Gastroesophageal sphincter (tissue), 3 donors: ENCODE measurements at regions not wholly inside any gene's neighbourhood (a gene's known extent, or its start where the extent isn't known, plus 50 kb on each side); places are given as distances from the start of the nearest gene placed in this dataset.

Source experiments
- POLR2A ChIP-seq, 2 donors: fragments of 450-650 bp; IDR thresholded peaks; one replicate each; pipeline ENCODE4 v1.6.1; 2017; ENCODE audit warnings: antibody characterized with exemption in 2 of 2, mild to moderate bottlenecking in 2 of 2, moderate library complexity in 1 of 2
- TF ChIP-seq, protein P1 (sequence below), 4 experiments: fragments of 200-600 bp in 2 of 4; fragments of 450-650 bp in 2 of 4; sonication (generic) in 1 of 4; IDR thresholded peaks; one replicate each; pipeline ENCODE4 v1.5.1; 2017 to 2019; ENCODE audit warnings: antibody characterized with exemption in 4 of 4, mild to moderate bottlenecking in 2 of 4, moderate library complexity in 2 of 4

DNA sequence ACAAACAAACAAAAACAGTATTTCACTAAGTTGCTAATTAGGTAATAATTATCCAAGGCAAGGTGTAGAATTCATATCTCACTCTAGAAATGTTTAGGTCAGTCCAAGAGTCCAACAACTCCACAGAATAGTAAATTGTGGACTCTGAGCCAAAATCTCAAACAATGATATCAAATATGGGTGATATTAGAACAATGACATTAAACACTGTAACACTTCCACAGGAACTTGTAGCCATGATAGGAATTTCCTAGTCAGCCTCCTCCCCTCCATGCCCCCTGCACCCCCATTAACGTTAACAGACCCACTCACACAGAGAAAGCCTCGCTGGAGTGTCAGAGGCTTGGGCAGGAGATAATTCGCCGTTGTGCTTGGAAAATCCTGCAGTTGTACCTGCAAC is 305.0 kb upstream of the PIK3R1 start:
- TF ChIP-seq POLR2A (IDR thresholded peaks at IDR 0.05), result no peak
- TF ChIP-seq, protein P1, sequence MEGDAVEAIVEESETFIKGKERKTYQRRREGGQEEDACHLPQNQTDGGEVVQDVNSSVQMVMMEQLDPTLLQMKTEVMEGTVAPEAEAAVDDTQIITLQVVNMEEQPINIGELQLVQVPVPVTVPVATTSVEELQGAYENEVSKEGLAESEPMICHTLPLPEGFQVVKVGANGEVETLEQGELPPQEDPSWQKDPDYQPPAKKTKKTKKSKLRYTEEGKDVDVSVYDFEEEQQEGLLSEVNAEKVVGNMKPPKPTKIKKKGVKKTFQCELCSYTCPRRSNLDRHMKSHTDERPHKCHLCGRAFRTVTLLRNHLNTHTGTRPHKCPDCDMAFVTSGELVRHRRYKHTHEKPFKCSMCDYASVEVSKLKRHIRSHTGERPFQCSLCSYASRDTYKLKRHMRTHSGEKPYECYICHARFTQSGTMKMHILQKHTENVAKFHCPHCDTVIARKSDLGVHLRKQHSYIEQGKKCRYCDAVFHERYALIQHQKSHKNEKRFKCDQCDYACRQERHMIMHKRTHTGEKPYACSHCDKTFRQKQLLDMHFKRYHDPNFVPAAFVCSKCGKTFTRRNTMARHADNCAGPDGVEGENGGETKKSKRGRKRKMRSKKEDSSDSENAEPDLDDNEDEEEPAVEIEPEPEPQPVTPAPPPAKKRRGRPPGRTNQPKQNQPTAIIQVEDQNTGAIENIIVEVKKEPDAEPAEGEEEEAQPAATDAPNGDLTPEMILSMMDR (IDR thresholded peaks at IDR 0.05), result no peak
